ENCODE measurements at regions not wholly inside any gene's neighbourhood (a gene's known extent, or its start where the extent isn't known, plus 50 kb on each side); places are given as distances from the start of the nearest gene placed in this dataset.
A peak's percentile ranks its signal among the peaks of the same experiment; 100 is the strongest.

DNA sequence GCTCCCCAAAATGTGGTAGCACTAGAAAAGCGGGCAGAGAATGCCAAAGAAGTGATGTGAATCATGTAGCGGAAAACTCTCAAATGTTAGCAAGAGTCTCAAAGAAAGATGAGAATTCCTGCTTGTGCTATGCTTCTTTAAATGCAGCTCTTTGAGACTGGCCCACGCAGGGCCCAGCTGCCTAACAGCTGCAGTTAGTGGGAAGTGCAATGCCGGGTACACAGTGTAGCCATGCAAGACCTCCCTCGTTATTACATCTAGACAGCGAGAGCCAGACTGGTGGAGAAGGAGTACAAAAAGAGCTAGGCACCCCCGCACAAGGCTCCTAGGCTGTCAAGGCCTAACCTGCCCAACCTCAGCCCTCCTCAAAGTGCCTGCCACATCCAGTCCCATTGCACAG, 201.7 kb upstream of the PRDM1 start:
- Histone ChIP-seq H3K9ac (ENCODE audit: insufficient read depth, low read length, poor library complexity, severe bottlenecking) (peak overlapping the region; percentile 2), H3K9me3 (replicated peaks in 1 of 2; ENCODE audit: control insufficient read depth in 1 of 2, insufficient read depth in 1 of 2, low read length in 2 of 2) (no peaks in the 10 kb centered on the region), H3K4me2 (replicated peaks; ENCODE audit: extremely low read depth, low read length, poor library complexity, severe bottlenecking) (no peak overlapping the region), H3K79me2 (ENCODE audit: insufficient read depth, low read length) (no peaks in the 10 kb centered on the region), H3K4me3 (replicated peaks in 1 of 3; ENCODE audit: low read depth in 2 of 3, low read length in 3 of 3) (no peak overlapping the region), H3K27ac (ENCODE audit: low read depth in 1 of 2, low read length in 2 of 2) (peak overlapping the region; percentile 55 to 80), H4K20me1 (ENCODE audit: insufficient read depth, low read length) (no peaks in the 10 kb centered on the region), H2AFZ (ENCODE audit: insufficient read depth, low read depth, low read length, poor library complexity, severe bottlenecking) (peak overlapping the region; percentile 52), H3K4me1 (ENCODE audit: control insufficient read depth in 1 of 2, insufficient read depth in 2 of 2, low read length in 2 of 2) (peaks cover 61 to 67% of the 10 kb centered on the region in 2 donors), H3K36me3 (replicated peaks in 1 of 2; ENCODE audit: control insufficient read depth in 1 of 2, insufficient read depth in 2 of 2, low read length in 2 of 2) (no peaks in the 10 kb centered on the region), H3K27me3 (ENCODE audit: control insufficient read depth in 2 of 2, insufficient read depth in 2 of 2, low read length in 2 of 2) (no peaks in the 10 kb centered on the region)
- TF ChIP-seq, protein P1, sequence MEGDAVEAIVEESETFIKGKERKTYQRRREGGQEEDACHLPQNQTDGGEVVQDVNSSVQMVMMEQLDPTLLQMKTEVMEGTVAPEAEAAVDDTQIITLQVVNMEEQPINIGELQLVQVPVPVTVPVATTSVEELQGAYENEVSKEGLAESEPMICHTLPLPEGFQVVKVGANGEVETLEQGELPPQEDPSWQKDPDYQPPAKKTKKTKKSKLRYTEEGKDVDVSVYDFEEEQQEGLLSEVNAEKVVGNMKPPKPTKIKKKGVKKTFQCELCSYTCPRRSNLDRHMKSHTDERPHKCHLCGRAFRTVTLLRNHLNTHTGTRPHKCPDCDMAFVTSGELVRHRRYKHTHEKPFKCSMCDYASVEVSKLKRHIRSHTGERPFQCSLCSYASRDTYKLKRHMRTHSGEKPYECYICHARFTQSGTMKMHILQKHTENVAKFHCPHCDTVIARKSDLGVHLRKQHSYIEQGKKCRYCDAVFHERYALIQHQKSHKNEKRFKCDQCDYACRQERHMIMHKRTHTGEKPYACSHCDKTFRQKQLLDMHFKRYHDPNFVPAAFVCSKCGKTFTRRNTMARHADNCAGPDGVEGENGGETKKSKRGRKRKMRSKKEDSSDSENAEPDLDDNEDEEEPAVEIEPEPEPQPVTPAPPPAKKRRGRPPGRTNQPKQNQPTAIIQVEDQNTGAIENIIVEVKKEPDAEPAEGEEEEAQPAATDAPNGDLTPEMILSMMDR (IDR thresholded peaks at IDR 0.05): no peak
- Mint-ChIP-seq H3K27me3 (ENCODE audit: low read depth in 3 of 3) (peaks cover 0 to 5% (median 0%) of the 10 kb centered on the region in 3 donors), H3K36me3 (peaks cover 0 to 4% of the 10 kb centered on the region in 2 donors), H3K27ac (peak overlapping the region; percentile 73 to 94 (median 87)), H3K9me3 (peaks cover 0 to 2% (median 0%) of the 10 kb centered on the region in 7 donors), H3K4me1 (peaks cover 72% of the 10 kb centered on the region), H3K4me3 (no peak overlapping the region)
- intact Hi-C loops (cut with micrococcal nuclease): loop anchor here (5.0 to 10.0 kb wide), 6 partner anchors 50 to 280 kb away; partner anchors contain the start of gene PRDM1 (in 1 of the 2)
- WGBS (ENCODE audit: insufficient coverage): 58% methylated on average over 2 of the region's 7 CpGs
- no peak for DNase-seq

DNA sequence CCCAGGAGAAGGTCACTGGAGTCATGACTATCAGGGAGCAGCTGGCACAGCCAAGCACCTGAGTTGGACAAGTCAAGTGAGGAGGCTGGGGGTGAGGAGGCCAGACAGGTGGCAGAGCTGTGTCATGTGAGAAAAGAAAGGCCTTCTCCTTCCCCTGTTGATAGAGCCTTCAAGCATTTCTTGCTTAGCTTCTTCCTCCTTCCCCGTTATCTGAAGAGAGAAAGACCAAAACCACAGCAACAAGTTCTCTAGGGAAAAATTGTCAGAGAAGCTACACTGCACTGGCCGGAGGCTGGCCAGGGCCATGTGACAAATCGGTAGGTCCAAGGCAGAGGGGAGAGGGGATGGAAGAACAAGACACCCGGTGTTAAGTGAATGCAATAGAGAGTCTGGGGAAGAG, 202.1 kb upstream of the PRDM1 start:
- Mint-ChIP-seq H3K4me1 (peaks cover 74% of the 10 kb centered on the region), H3K9me3 (peaks cover 0 to 2% (median 0%) of the 10 kb centered on the region in 7 donors), H3K4me3 (no peak overlapping the region), H3K36me3 (peaks cover 0 to 4% of the 10 kb centered on the region in 2 donors), H3K27me3 (ENCODE audit: low read depth in 3 of 3) (peaks cover 0 to 5% (median 0%) of the 10 kb centered on the region in 3 donors), H3K27ac (peak overlapping the region; percentile 73 to 94 (median 87))
- 45% methylated on average over 3 of the region's 4 CpGs for WGBS (ENCODE audit: insufficient coverage)
- Histone ChIP-seq H4K20me1 (ENCODE audit: insufficient read depth, low read length) (no peaks in the 10 kb centered on the region), H3K27ac (ENCODE audit: low read depth in 1 of 2, low read length in 2 of 2) (peak overlapping the region; percentile 55 to 80), H3K36me3 (replicated peaks in 1 of 2; ENCODE audit: control insufficient read depth in 1 of 2, insufficient read depth in 2 of 2, low read length in 2 of 2) (no peaks in the 10 kb centered on the region), H2AFZ (ENCODE audit: insufficient read depth, low read depth, low read length, poor library complexity, severe bottlenecking) (peak overlapping the region; percentile 52), H3K4me1 (ENCODE audit: control insufficient read depth in 1 of 2, insufficient read depth in 2 of 2, low read length in 2 of 2) (peaks cover 65 to 71% of the 10 kb centered on the region in 2 donors), H3K79me2 (ENCODE audit: insufficient read depth, low read length) (no peaks in the 10 kb centered on the region), H3K4me3 (replicated peaks in 1 of 3; ENCODE audit: low read depth in 2 of 3, low read length in 3 of 3) (no peak overlapping the region), H3K9ac (ENCODE audit: insufficient read depth, low read length, poor library complexity, severe bottlenecking) (peak overlapping the region; percentile 2), H3K9me3 (replicated peaks in 1 of 2; ENCODE audit: control insufficient read depth in 1 of 2, insufficient read depth in 1 of 2, low read length in 2 of 2) (no peaks in the 10 kb centered on the region), H3K27me3 (ENCODE audit: control insufficient read depth in 2 of 2, insufficient read depth in 2 of 2, low read length in 2 of 2) (no peaks in the 10 kb centered on the region), H3K4me2 (replicated peaks; ENCODE audit: extremely low read depth, low read length, poor library complexity, severe bottlenecking) (no peak overlapping the region)
- intact Hi-C loops (cut with micrococcal nuclease): loop anchor here (5.0 to 10.0 kb wide), 6 partner anchors 51 to 281 kb away; partner anchors contain the start of gene PRDM1 (in 1 of the 2)
- TF ChIP-seq, protein P1 (IDR thresholded peaks at IDR 0.05): no peak
- DNase-seq: no peak
